GM19372 (cell line): ENCODE measurements at regions not wholly inside any gene's neighbourhood (a gene's known extent, or its start where the extent isn't known, plus 50 kb on each side); places are given as distances from the start of the nearest gene placed in this dataset.
A peak's percentile ranks its signal among the peaks of the same experiment; 100 is the strongest.

Experiments
- ATAC-seq: cut with Tn5 transposase; IDR thresholded peaks from one replicate; pipeline ENCODE4 v1.9.1; 2021; ENCODE audit warnings: mild to moderate bottlenecking, low read depth, moderate library complexity; ENCODE audit not compliant: unreplicated experiment

- no peak for ATAC-seq
Measured at GRCh38 chr7:95718577-95719410, 53.6 kb upstream of the DYNC1I1 start.

GRCh38 chr7:95716357-95717122, 55.8 kb upstream of the DYNC1I1 start:
- ATAC-seq, result no peak

- ATAC-seq, result peak; percentile 92
Measured at GRCh38 chr7:95715274-95715673, 57.1 kb upstream of the DYNC1I1 start.

- no peak for ATAC-seq
Measured at GRCh38 chr7:95710711-95711110, 61.6 kb upstream of the DYNC1I1 start.

GRCh38 chr7:95700917-95701316, 71.4 kb upstream of the DYNC1I1 start:
- ATAC-seq, result no peak

- no peak for ATAC-seq
Measured at GRCh38 chr7:95694334-95694733, 78.0 kb upstream of the DYNC1I1 start.

- ATAC-seq, result no peak
Measured at GRCh38 chr7:95693551-95694333, 78.6 kb upstream of the DYNC1I1 start.

- no peak for ATAC-seq
Measured at GRCh38 chr7:95691464-95691863, 80.9 kb upstream of the DYNC1I1 start.

- peak; percentile 70 for ATAC-seq
Measured at GRCh38 chr7:95690367-95690947, 81.9 kb upstream of the DYNC1I1 start.

GRCh38 chr7:95688931-95689495, 83.3 kb upstream of the DYNC1I1 start:
- ATAC-seq, result no peak

- ATAC-seq, result no peak
Measured at GRCh38 chr7:95687759-95688343, 84.5 kb upstream of the DYNC1I1 start.

GRCh38 chr7:95686109-95686508, 86.2 kb upstream of the DYNC1I1 start:
- ATAC-seq, result no peak

GRCh38 chr7:95684505-95684904, 87.8 kb upstream of the DYNC1I1 start:
- ATAC-seq, result no peak

GRCh38 chr7:95684037-95684436, 87.7 kb upstream of the PDK4 start:
- ATAC-seq, result no peak

GRCh38 chr7:95682913-95683312, 86.6 kb upstream of the PDK4 start:
- no peak for ATAC-seq

- no peak for ATAC-seq
Measured at GRCh38 chr7:95676691-95677090, 80.4 kb upstream of the PDK4 start.

GRCh38 chr7:95675632-95676031, 79.3 kb upstream of the PDK4 start:
- no peak for ATAC-seq

GRCh38 chr7:95675016-95675415, 78.7 kb upstream of the PDK4 start:
- no peak for ATAC-seq

GRCh38 chr7:95674101-95674500, 77.8 kb upstream of the PDK4 start:
- no peak for ATAC-seq

- no peak for ATAC-seq
Measured at GRCh38 chr7:95672434-95672833, 76.1 kb upstream of the PDK4 start.
